ENCODE measurements at regions not wholly inside any gene's neighbourhood (a gene's known extent, or its start where the extent isn't known, plus 50 kb on each side); places are given as distances from the start of the nearest gene placed in this dataset.

GRCh38 chr5:92879806-92880543 is 701.0 kb downstream of the NR2F1-AS1 start:
- H3K4me3 ChIP-seq, result no peak overlapping the region
- no peak for ATAC-seq
- no peaks in the 10 kb centered on the region for H3K4me1 ChIP-seq
- peaks cover 0 to 14% (median 0%) of the 10 kb centered on the region in 3 donors for H3K9me3 ChIP-seq
- H3K36me3 ChIP-seq, result no peaks in the 10 kb centered on the region
- H3K27ac ChIP-seq, result no peak overlapping the region
- H3K27me3 ChIP-seq, result no peaks in the 10 kb centered on the region
- TF ChIP-seq POLR2A (IDR thresholded peaks at IDR 0.05) (no peak), EP300 (IDR thresholded peaks at IDR 0.05) (no peak), POLR2AphosphoS5 (IDR thresholded peaks at IDR 0.05) (no peak), CTCF (IDR thresholded peaks at IDR 0.05) (no peak)
- WGBS, 2 donors (ENCODE audit: low coverage in 1 of 2), result 86 to 92% methylated on average over 1 to 2 of the region's 2 CpGs

GRCh38 chr5:92874790-92875189 is 706.2 kb downstream of the NR2F1-AS1 start:
- Histone ChIP-seq H3K4me3 (no peak overlapping the region), H3K4me1 (no peaks in the 10 kb centered on the region), H3K9me3 (peaks cover 0 to 31% (median 0%) of the 10 kb centered on the region in 3 donors), H3K27me3 (no peaks in the 10 kb centered on the region), H3K36me3 (no peaks in the 10 kb centered on the region), H3K27ac (no peak overlapping the region)
- WGBS, 2 donors (ENCODE audit: low coverage in 1 of 2), result 78 to 95% methylated on average over 1 to 2 of the region's 2 CpGs
- TF ChIP-seq CTCF (IDR thresholded peaks at IDR 0.05) (no peak), EP300 (IDR thresholded peaks at IDR 0.05) (no peak), POLR2AphosphoS5 (IDR thresholded peaks at IDR 0.05) (no peak), POLR2A (IDR thresholded peaks at IDR 0.05) (no peak)
- no peak for ATAC-seq

- no peak for TF ChIP-seq EP300 (IDR thresholded peaks at IDR 0.05)
- no peak for TF ChIP-seq POLR2A (IDR thresholded peaks at IDR 0.05)
- TF ChIP-seq CTCF (IDR thresholded peaks at IDR 0.05), result no peak
- TF ChIP-seq POLR2AphosphoS5 (IDR thresholded peaks at IDR 0.05), result no peak
- whole genome bisulfite sequencing, 2 donors (ENCODE audit: low coverage in 1 of 2), result 97 to 100% methylated on average over 3 of the region's 3 CpGs
Measured at GRCh38 chr5:92868442-92868841, 712.6 kb downstream of the NR2F1-AS1 start.

GRCh38 chr5:92864591-92864990 is 716.4 kb downstream of the NR2F1-AS1 start:
- no peak overlapping the region for H3K27ac ChIP-seq
- H3K9me3 ChIP-seq, result no peaks in the 10 kb centered on the region
- no peaks in the 10 kb centered on the region for H3K36me3 ChIP-seq
- H3K4me1 ChIP-seq, result no peaks in the 10 kb centered on the region
- no peaks in the 10 kb centered on the region for H3K27me3 ChIP-seq
- WGBS, 2 donors (ENCODE audit: low coverage in 1 of 2), result 43 to 52% methylated on average over 2 of the region's 2 CpGs
- no peak overlapping the region for H3K4me3 ChIP-seq
- TF ChIP-seq POLR2A (IDR thresholded peaks at IDR 0.05) (no peak), EP300 (IDR thresholded peaks at IDR 0.05) (no peak), CTCF (IDR thresholded peaks at IDR 0.05) (no peak), POLR2AphosphoS5 (IDR thresholded peaks at IDR 0.05) (no peak)
- ATAC-seq, result no peak

More at GRCh38 chr5:92868442-92868841, 712.6 kb downstream of the NR2F1-AS1 start:
- Histone ChIP-seq H3K36me3 (no peaks in the 10 kb centered on the region), H3K4me1 (no peaks in the 10 kb centered on the region), H3K27ac (no peak overlapping the region), H3K27me3 (no peaks in the 10 kb centered on the region), H3K4me3 (no peak overlapping the region), H3K9me3 (peaks cover 0 to 7% (median 0%) of the 10 kb centered on the region in 3 donors)
- ATAC-seq, result no peak

GRCh38 chr5:92863666-92864065 is 717.4 kb downstream of the NR2F1-AS1 start:
- Histone ChIP-seq H3K36me3 (no peaks in the 10 kb centered on the region), H3K9me3 (no peaks in the 10 kb centered on the region), H3K4me1 (no peaks in the 10 kb centered on the region), H3K4me3 (no peak overlapping the region), H3K27ac (no peak overlapping the region), H3K27me3 (no peaks in the 10 kb centered on the region)
- 84% methylated on average over 2 of the region's 2 CpGs for WGBS, 2 donors (ENCODE audit: low coverage in 1 of 2)
- TF ChIP-seq CTCF (IDR thresholded peaks at IDR 0.05) (no peak), EP300 (IDR thresholded peaks at IDR 0.05) (no peak), POLR2AphosphoS5 (IDR thresholded peaks at IDR 0.05) (no peak), POLR2A (IDR thresholded peaks at IDR 0.05) (no peak)
- ATAC-seq, result no peak
